H1 (cell line): ENCODE measurements at regions not wholly inside any gene's neighbourhood (a gene's known extent, or its start where the extent isn't known, plus 50 kb on each side); places are given as distances from the start of the nearest gene placed in this dataset.

Experiments
- CTCF ChIA-PET: fragments of 300-600 bp; sonication (Branson Sonifier 250); formaldehyde crosslinking; loops from one replicate; lab custom pipeline; 2021; ENCODE audit not compliant: partially characterized antibody; lab: Charles Lee
- POLR2A ChIA-PET: fragments of 300-600 bp; sonication (Branson Sonifier 250); formaldehyde crosslinking; loops from one replicate; lab custom pipeline; 2021; ENCODE audit warnings: inconsistent platforms; ENCODE audit not compliant: partially characterized antibody; lab: Charles Lee
- DNase-seq, 2 experiments: peaks; one replicate each; pipeline versions ENCODE4 v3.0.0 to v3.0.0-alpha.2; 2010 to 2022; ENCODE audit warnings: low spot score in 2 of 2, low read depth in 1 of 2, mixed read lengths in 1 of 2
- FAIRE-seq: peaks from 2 replicates; lab custom pipeline; 2011; peaks lifted over from hg19 to GRCh38; lab: Jason Lieb, UNC
- H2AFZ ChIP-seq: 2 replicates; pipeline ENCODE4 v1.8.1; 2012; ENCODE audit warnings: low read length, inconsistent platforms
- H2AK5ac ChIP-seq: 2 replicates; pipeline ENCODE4 v1.6.1; 2013; ENCODE audit warnings: low read depth, low read length
- H2BK120ac ChIP-seq: replicated peaks from 2 replicates; pipeline ENCODE3; 2013; ENCODE audit warnings: low read depth, low read length, inconsistent platforms
- H2BK12ac ChIP-seq: 2 replicates; pipeline ENCODE4 v1.6.1; 2013; ENCODE audit warnings: low read depth, low read length
- H2BK15ac ChIP-seq: 2 replicates; pipeline ENCODE4 v1.6.1; 2013; ENCODE audit warnings: low read length
- H2BK20ac ChIP-seq: 2 replicates; pipeline ENCODE4 v1.6.1; 2013; ENCODE audit warnings: low read length
- H2BK5ac ChIP-seq: 2 replicates; pipeline ENCODE4 v1.6.1; 2013; ENCODE audit warnings: low read depth, low read length
- H3K14ac ChIP-seq: 2 replicates; pipeline ENCODE4 v1.6.1; 2013; ENCODE audit warnings: inconsistent platforms; ENCODE audit not compliant: insufficient read length
- H3K18ac ChIP-seq: 2 replicates; pipeline ENCODE4 v1.6.1; 2013; ENCODE audit warnings: low read length; ENCODE audit errors: extremely low read depth
- H3K23ac ChIP-seq: 2 replicates; pipeline ENCODE4 v1.6.1; 2013; ENCODE audit warnings: inconsistent platforms; ENCODE audit not compliant: insufficient read length
- H3K23me2 ChIP-seq: 2 replicates; pipeline ENCODE4 v1.6.1; 2013; ENCODE audit warnings: low read depth, low read length
- H3K27ac ChIP-seq: 2 replicates; pipeline ENCODE4 v1.6.1; 2011; ENCODE audit warnings: low read depth, low read length, inconsistent platforms
- H3K27me3 ChIP-seq, 4 experiments: replicated peaks in 1 of 4; 1 replicate in 1 of 4; 2 replicates in 3 of 4; pipeline versions ENCODE4 v1.6.1 to v1.8.1; 2011 to 2013; ENCODE audit warnings: low read length in 3 of 4, mild to moderate bottlenecking in 3 of 4, inconsistent platforms in 2 of 4, mixed read lengths in 2 of 4, moderate library complexity in 1 of 4; ENCODE audit not compliant: control insufficient read depth in 3 of 4, insufficient read depth in 3 of 4; ENCODE audit errors: extremely low read depth in 1 of 4
- H3K36me3 ChIP-seq, 4 experiments: 2 replicates each; pipeline versions ENCODE4 v1.6.1 to v1.8.1; 2011 to 2013; ENCODE audit warnings: mild to moderate bottlenecking in 4 of 4, low read length in 3 of 4, moderate library complexity in 2 of 4, control low read depth in 1 of 4, inconsistent platforms in 1 of 4; ENCODE audit not compliant: insufficient read depth in 4 of 4, control insufficient read depth in 2 of 4
- H3K4ac ChIP-seq: replicated peaks from 2 replicates; pipeline ENCODE3; 2013; ENCODE audit warnings: low read length, low read depth, mixed read lengths, inconsistent platforms; ENCODE audit not compliant: insufficient read length
- H3K4me1 ChIP-seq, 4 experiments: replicated peaks in 1 of 4; 1 replicate in 1 of 4; 2 replicates in 3 of 4; pipeline versions ENCODE4 v1.6.1 to v1.8.1; 2011 to 2013; ENCODE audit warnings: low read length in 3 of 4, inconsistent platforms in 2 of 4, mixed read lengths in 1 of 4; ENCODE audit not compliant: insufficient read depth in 4 of 4, control insufficient read depth in 3 of 4
- H3K4me2 ChIP-seq, 2 experiments: 2 replicates each; pipeline versions ENCODE4 v1.6.1 to v1.8.1; 2011 to 2013; ENCODE audit warnings: low read depth in 2 of 2, low read length in 2 of 2, control low read depth in 1 of 2, inconsistent platforms in 1 of 2, mild to moderate bottlenecking in 1 of 2; ENCODE audit not compliant: insufficient read depth in 1 of 2
- H3K4me3 ChIP-seq, 4 experiments: fragments of 200-600, 300-600 bp in 1 of 4; sonication (generic), shearing (Covaris generic), sonication (Bioruptor Twin) in 1 of 4; 2 replicates each; pipeline versions ENCODE4 v1.5.1 to v1.8.1; 2011 to 2016; ENCODE audit warnings: low read length in 4 of 4, low read depth in 3 of 4, control low read depth in 2 of 4, inconsistent platforms in 2 of 4, mild to moderate bottlenecking in 2 of 4, mixed read lengths in 1 of 4, moderate library complexity in 1 of 4; ENCODE audit not compliant: insufficient read depth in 2 of 4; ENCODE audit errors: extremely low read depth in 1 of 4
- H3K56ac ChIP-seq: replicated peaks from 2 replicates; pipeline ENCODE3; 2013; ENCODE audit warnings: low read depth, mild to moderate bottlenecking, mixed read lengths, low read length, inconsistent platforms; ENCODE audit not compliant: insufficient read length
- H3K79me1 ChIP-seq: 2 replicates; pipeline ENCODE4 v1.6.1; 2013; ENCODE audit warnings: low read depth, low read length, control low read depth
- H3K79me2 ChIP-seq, 2 experiments: 2 replicates each; pipeline versions ENCODE4 v1.6.1 to v1.8.1; 2012 to 2013; ENCODE audit warnings: low read length in 2 of 2, mild to moderate bottlenecking in 2 of 2, inconsistent platforms in 1 of 2; ENCODE audit not compliant: insufficient read depth in 2 of 2, control insufficient read depth in 1 of 2
- H3K9ac ChIP-seq, 4 experiments: replicated peaks in 1 of 4; 1 replicate in 1 of 4; 2 replicates in 3 of 4; pipeline versions ENCODE4 v1.6.1 to v1.8.1; 2011 to 2013; ENCODE audit warnings: low read depth in 3 of 4, low read length in 3 of 4, control low read depth in 2 of 4, mild to moderate bottlenecking in 2 of 4, moderate library complexity in 2 of 4, inconsistent platforms in 1 of 4; ENCODE audit errors: extremely low read depth in 1 of 4
- H3K9me3 ChIP-seq, 2 experiments: 2 replicates each; pipeline versions ENCODE4 v1.6.1 to v1.8.1; 2012 to 2013; ENCODE audit warnings: mild to moderate bottlenecking in 2 of 2, moderate library complexity in 2 of 2, control low read depth in 1 of 2, inconsistent platforms in 1 of 2, low read depth in 1 of 2, low read length in 1 of 2, mixed read lengths in 1 of 2; ENCODE audit not compliant: insufficient read depth in 2 of 2
- H4K20me1 ChIP-seq, 2 experiments: replicated peaks in 1 of 2; 2 replicates each; pipeline versions ENCODE3 to v1.8.1; 2011 to 2013; ENCODE audit warnings: inconsistent platforms in 2 of 2, low read length in 2 of 2, mild to moderate bottlenecking in 1 of 2; ENCODE audit not compliant: insufficient read depth in 2 of 2, control insufficient read depth in 1 of 2
- H4K5ac ChIP-seq: 2 replicates; pipeline ENCODE4 v1.6.1; 2013; ENCODE audit warnings: low read length, low read depth, mixed read lengths, inconsistent platforms; ENCODE audit not compliant: insufficient read length
- H4K8ac ChIP-seq: 2 replicates; pipeline ENCODE4 v1.8.0; 2013; ENCODE audit warnings: mild to moderate bottlenecking, moderate library complexity, low read length, inconsistent platforms; ENCODE audit not compliant: insufficient read depth; ENCODE audit errors: extremely low read depth
- H4K91ac ChIP-seq: replicated peaks from 2 replicates; pipeline ENCODE3; 2013; ENCODE audit warnings: low read length, mixed read lengths, inconsistent platforms; ENCODE audit not compliant: insufficient read length
- CHD1 ChIP-seq: IDR thresholded peaks from 2 replicates; pipeline ENCODE4 v1.6.1; 2012; ENCODE audit warnings: low read depth, low read length, improper control_type of control experiment
- EP300 ChIP-seq, 2 experiments: IDR thresholded peaks; 1 replicate in 1 of 2; 2 replicates in 1 of 2; pipeline ENCODE4 v1.6.1; 2011 to 2012; ENCODE audit warnings: low read depth in 2 of 2, low read length in 2 of 2, mild to moderate bottlenecking in 2 of 2, borderline replicate concordance in 1 of 2, inconsistent platforms in 1 of 2, moderate library complexity in 1 of 2
- GABPA ChIP-seq: IDR thresholded peaks from 2 replicates; pipeline ENCODE4 v1.6.1; 2011; ENCODE audit warnings: mild to moderate bottlenecking, low read length, moderate library complexity, borderline replicate concordance; ENCODE audit not compliant: insufficient read depth
- KDM1A ChIP-seq: fragments of 200-600, 300-600 bp; sonication (generic); IDR thresholded peaks from 2 replicates; pipeline ENCODE4 v1.7.1; 2016; ENCODE audit warnings: mild to moderate bottlenecking, low read length, borderline replicate concordance
- MAX ChIP-seq: IDR thresholded peaks from 2 replicates; pipeline ENCODE4 v1.6.1; 2012; ENCODE audit warnings: inconsistent platforms
- POU5F1 ChIP-seq: IDR thresholded peaks from 2 replicates; pipeline ENCODE4 v1.6.1; 2011; ENCODE audit warnings: low read depth, mild to moderate bottlenecking, low read length, moderate library complexity
- RNF2 ChIP-seq: fragments of 200-900, 300-1000 bp; sonication (generic); IDR thresholded peaks from 2 replicates; pipeline ENCODE4 v1.7.1; 2016; ENCODE audit warnings: borderline replicate concordance, low read depth, mild to moderate bottlenecking, antibody characterized with exemption, low read length; ENCODE audit not compliant: poor library complexity, severe bottlenecking; ENCODE audit errors: missing control alignments
- SP1 ChIP-seq: IDR thresholded peaks from 2 replicates; pipeline ENCODE4 v1.6.1; 2011; ENCODE audit warnings: low read depth, low read length
- SRF ChIP-seq: IDR thresholded peaks from 2 replicates; pipeline ENCODE4 v1.6.1; 2011; ENCODE audit warnings: mild to moderate bottlenecking, low read depth, low read length, moderate library complexity
- SUZ12 ChIP-seq: fragments of 200-600 bp; sonication (generic); IDR thresholded peaks from 2 replicates; pipeline ENCODE4 v1.6.1; 2012; ENCODE audit warnings: mild to moderate bottlenecking, inconsistent platforms, low read length, moderate library complexity, mixed read lengths
- TAF1 ChIP-seq: IDR thresholded peaks from 2 replicates; pipeline ENCODE4 v1.6.1; 2011; ENCODE audit warnings: mild to moderate bottlenecking, low read depth, low read length
- WGBS, 2 experiments: shearing (Covaris generic) in 1 of 2; methylation state at CpG; one replicate each; pipeline versions ENCODE4 v1.1.6 to v1.1.7; 2013 to 2015; ENCODE audit warnings: low lambda C conversion rate in 2 of 2, mixed read lengths in 2 of 2, inconsistent platforms in 1 of 2, low coverage in 1 of 2, missing lambda C conversion rate in 1 of 2; ENCODE audit not compliant: insufficient replicate concordance in 2 of 2, insufficient coverage in 1 of 2, insufficient read length in 1 of 2; ENCODE audit errors: extremely low coverage in 1 of 2, missing lambda C conversion rate in 1 of 2; 5-methylcytosine and 5-hydroxymethylcytosine counted together
- TF ChIP-seq, protein P1 (sequence below): IDR thresholded peaks from 2 replicates; pipeline ENCODE4 v1.6.1; 2011; ENCODE audit warnings: low read length, improper control_type of control experiment
- TF ChIP-seq, protein P2 (sequence below): IDR thresholded peaks from 2 replicates; pipeline ENCODE4 v1.6.1; 2011; ENCODE audit warnings: low read depth, mild to moderate bottlenecking, low read length; ENCODE audit not compliant: insufficient read depth

DNA sequence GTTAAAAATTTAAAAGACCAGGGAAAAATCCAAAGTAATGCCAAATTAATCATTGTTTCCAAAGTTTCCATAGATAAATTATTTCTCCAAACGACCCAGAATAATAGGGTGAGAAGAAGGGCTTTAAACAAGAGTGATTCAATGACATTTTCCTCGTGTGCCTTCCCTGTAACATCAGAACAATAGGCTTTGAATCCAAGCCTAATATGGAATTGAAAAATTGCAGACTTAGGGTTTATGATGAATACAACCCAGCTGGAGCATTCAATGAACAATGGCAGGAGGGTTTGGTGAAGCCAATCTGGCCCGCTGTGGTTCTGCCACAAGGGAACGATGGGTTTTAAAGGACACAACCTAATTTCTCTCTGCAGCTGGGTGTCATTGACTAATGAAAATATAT is 94.2 kb downstream of the CBLL2 start:
- Histone ChIP-seq H3K9ac (no peak overlapping the region), H3K23me2 (no peaks in the 10 kb centered on the region), H3K9me3 (no peaks in the 10 kb centered on the region), H3K4me1 (no peaks in the 10 kb centered on the region), H3K56ac (no peak overlapping the region), H3K4ac (no peak overlapping the region), H3K23ac (no peak overlapping the region), H2BK12ac (no peak overlapping the region), H3K14ac (no peak overlapping the region), H2AFZ (no peak overlapping the region), H3K79me2 (no peaks in the 10 kb centered on the region), H3K27ac (no peak overlapping the region), H3K27me3 (no peaks in the 10 kb centered on the region), H2AK5ac (no peak overlapping the region), H2BK15ac (no peak overlapping the region), H3K18ac (no peak overlapping the region), H3K79me1 (no peaks in the 10 kb centered on the region), H2BK120ac (no peak overlapping the region), H3K4me3 (no peak overlapping the region), H2BK5ac (no peak overlapping the region), H2BK20ac (no peak overlapping the region), H3K36me3 (no peaks in the 10 kb centered on the region), H3K4me2 (no peak overlapping the region), H4K20me1 (no peaks in the 10 kb centered on the region), H4K91ac (no peak overlapping the region), H4K8ac (no peak overlapping the region), H4K5ac (no peak overlapping the region)
- 95% methylated on average over 4 of the region's 4 CpGs; no CpG with 5 or more reads in 1 of the 2 experiments for WGBS, 2 experiments
- no peak for FAIRE-seq
- CTCF ChIA-PET, result no interaction called here
- no peak for DNase-seq
- POLR2A ChIA-PET, result no interaction called here
- TF ChIP-seq, protein P1, sequence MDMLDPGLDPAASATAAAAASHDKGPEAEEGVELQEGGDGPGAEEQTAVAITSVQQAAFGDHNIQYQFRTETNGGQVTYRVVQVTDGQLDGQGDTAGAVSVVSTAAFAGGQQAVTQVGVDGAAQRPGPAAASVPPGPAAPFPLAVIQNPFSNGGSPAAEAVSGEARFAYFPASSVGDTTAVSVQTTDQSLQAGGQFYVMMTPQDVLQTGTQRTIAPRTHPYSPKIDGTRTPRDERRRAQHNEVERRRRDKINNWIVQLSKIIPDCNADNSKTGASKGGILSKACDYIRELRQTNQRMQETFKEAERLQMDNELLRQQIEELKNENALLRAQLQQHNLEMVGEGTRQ, result no peak
- TF ChIP-seq MAX, result no peak
- no peak for TF ChIP-seq POU5F1
- TF ChIP-seq SP1, result no peak
- TF ChIP-seq, protein P2, sequence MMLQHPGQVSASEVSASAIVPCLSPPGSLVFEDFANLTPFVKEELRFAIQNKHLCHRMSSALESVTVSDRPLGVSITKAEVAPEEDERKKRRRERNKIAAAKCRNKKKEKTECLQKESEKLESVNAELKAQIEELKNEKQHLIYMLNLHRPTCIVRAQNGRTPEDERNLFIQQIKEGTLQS, result no peak
- no peak for TF ChIP-seq SRF
- no peak for TF ChIP-seq TAF1
- no peak for TF ChIP-seq CHD1
- no peak for TF ChIP-seq KDM1A
- no peak for TF ChIP-seq SUZ12
- no peak for TF ChIP-seq RNF2
- no peak for TF ChIP-seq GABPA
- no peak for TF ChIP-seq EP300 (IDR thresholded peaks at IDR 0.05; ENCODE audit: borderline replicate concordance in 1 of 2, low read depth in 2 of 2, low read length in 2 of 2)
